SK-N-MC (cell line): ENCODE measurements at regions not wholly inside any gene's neighbourhood (a gene's known extent, or its start where the extent isn't known, plus 50 kb on each side); places are given as distances from the start of the nearest gene placed in this dataset.

Experiments
- DNase-seq: peaks from one replicate; pipeline ENCODE4 v3.0.0-alpha.2; 2011; ENCODE audit warnings: low read depth, low spot score
- H3K27ac ChIP-seq: fragments of 200-600 bp; sonication (generic); 2 replicates; pipeline ENCODE4 v1.5.1; 2016; ENCODE audit warnings: mixed run types
- H3K36me3 ChIP-seq: fragments of 200-600 bp; sonication (generic); 2 replicates; pipeline ENCODE4 v1.6.1; 2017; ENCODE audit warnings: antibody characterized with exemption, low read length, mixed read lengths; ENCODE audit not compliant: insufficient read depth
- H3K4me3 ChIP-seq: fragments of 200-600 bp; sonication (generic); 2 replicates; pipeline ENCODE4 v1.5.1; 2016
- H3K9ac ChIP-seq: fragments of 200-600 bp; sonication (generic); 2 replicates; pipeline ENCODE4 v1.8.0; 2017; ENCODE audit warnings: mixed run types, mixed read lengths; ENCODE audit not compliant: insufficient read length
- H3K9me3 ChIP-seq: fragments of 200-600 bp; sonication (generic); 2 replicates; pipeline ENCODE4 v1.6.1; 2017; ENCODE audit warnings: low read depth, mild to moderate bottlenecking, antibody characterized with exemption, low read length, moderate library complexity, mixed read lengths
- EZH2 ChIP-seq: fragments of 200-600 bp; sonication (generic); IDR thresholded peaks from one replicate; pipeline ENCODE4 v1.6.1; 2017; ENCODE audit warnings: antibody characterized with exemption
- FOXP2 ChIP-seq: optimal IDR thresholded peaks from 2 replicates; pipeline ENCODE3; 2011; ENCODE audit warnings: mild to moderate bottlenecking, moderate library complexity; ENCODE audit not compliant: insufficient read depth; ENCODE audit errors: extremely low read length, control extremely low read depth
- POLR2AphosphoS5 ChIP-seq: IDR thresholded peaks from 2 replicates; pipeline ENCODE4 v1.6.1; 2012; ENCODE audit warnings: mild to moderate bottlenecking, low read depth, low read length, borderline replicate concordance

GRCh38 chr9:29875547-29875946 lies 2302.3 kb upstream of the C9orf72 start:
- H3K27ac ChIP-seq = no peak overlapping the region
- H3K4me3 ChIP-seq = no peak overlapping the region
- TF ChIP-seq FOXP2 (no peak), EZH2 (no peak), POLR2AphosphoS5 (no peak)
- no peaks in the 10 kb centered on the region for H3K36me3 ChIP-seq
- no peaks in the 10 kb centered on the region for H3K9me3 ChIP-seq
- DNase-seq = no peak
- H3K9ac ChIP-seq = no peak overlapping the region

- no peak overlapping the region for H3K4me3 ChIP-seq
- no peak overlapping the region for H3K9ac ChIP-seq
- TF ChIP-seq POLR2AphosphoS5 (no peak), FOXP2 (no peak), EZH2 (no peak)
- no peak overlapping the region for H3K27ac ChIP-seq
- no peak for DNase-seq
- no peaks in the 10 kb centered on the region for H3K9me3 ChIP-seq
- H3K36me3 ChIP-seq = no peaks in the 10 kb centered on the region
Observed at GRCh38 chr9:29882767-29883166, 2309.5 kb upstream of the C9orf72 start.

- Histone ChIP-seq H3K9ac (no peak overlapping the region), H3K9me3 (no peaks in the 10 kb centered on the region), H3K4me3 (no peak overlapping the region), H3K27ac (no peak overlapping the region), H3K36me3 (no peaks in the 10 kb centered on the region)
- TF ChIP-seq FOXP2 (no peak), POLR2AphosphoS5 (no peak), EZH2 (no peak)
- no peak for DNase-seq
Observed at GRCh38 chr9:29906065-29906464, 2332.8 kb upstream of the C9orf72 start.

- H3K36me3 ChIP-seq = no peaks in the 10 kb centered on the region
- H3K9me3 ChIP-seq = no peaks in the 10 kb centered on the region
- TF ChIP-seq POLR2AphosphoS5 (no peak), FOXP2 (no peak), EZH2 (no peak)
- no peak for DNase-seq
- no peak overlapping the region for H3K9ac ChIP-seq
- H3K4me3 ChIP-seq = no peak overlapping the region
- no peak overlapping the region for H3K27ac ChIP-seq
Observed at GRCh38 chr9:29928072-29928471, 2354.8 kb upstream of the C9orf72 start.

GRCh38 chr9:29939559-29939958 lies 2366.3 kb upstream of the C9orf72 start:
- Histone ChIP-seq H3K4me3 (no peak overlapping the region), H3K27ac (no peak overlapping the region), H3K9ac (no peak overlapping the region), H3K36me3 (no peaks in the 10 kb centered on the region), H3K9me3 (no peaks in the 10 kb centered on the region)
- DNase-seq = no peak
- TF ChIP-seq POLR2AphosphoS5 (no peak), EZH2 (no peak), FOXP2 (no peak)

- no peak overlapping the region for H3K9ac ChIP-seq
- no peak for TF ChIP-seq EZH2
- TF ChIP-seq POLR2AphosphoS5 = no peak
- no peak for TF ChIP-seq FOXP2
- no peak overlapping the region for H3K4me3 ChIP-seq
- DNase-seq = no peak
- H3K27ac ChIP-seq = no peak overlapping the region
- no peaks in the 10 kb centered on the region for H3K36me3 ChIP-seq
- no peaks in the 10 kb centered on the region for H3K9me3 ChIP-seq
Observed at GRCh38 chr9:29945012-29945411, 2371.7 kb upstream of the C9orf72 start.

- DNase-seq = no peak
- H3K27ac ChIP-seq = no peak overlapping the region
- no peak for TF ChIP-seq FOXP2
- TF ChIP-seq POLR2AphosphoS5 = no peak
- no peak for TF ChIP-seq EZH2
- H3K4me3 ChIP-seq = no peak overlapping the region
- no peak overlapping the region for H3K9ac ChIP-seq
- H3K36me3 ChIP-seq = no peaks in the 10 kb centered on the region
- H3K9me3 ChIP-seq = no peaks in the 10 kb centered on the region
Observed at GRCh38 chr9:29958469-29958868, 2385.2 kb upstream of the C9orf72 start.

- TF ChIP-seq EZH2 = no peak
- no peak for TF ChIP-seq POLR2AphosphoS5
- no peak for TF ChIP-seq FOXP2
- Histone ChIP-seq H3K27ac (no peak overlapping the region), H3K9ac (no peak overlapping the region), H3K4me3 (no peak overlapping the region), H3K9me3 (no peaks in the 10 kb centered on the region), H3K36me3 (no peaks in the 10 kb centered on the region)
- no peak for DNase-seq
Observed at GRCh38 chr9:29965834-29966233, 2392.6 kb upstream of the C9orf72 start.

- Histone ChIP-seq H3K9me3 (no peaks in the 10 kb centered on the region), H3K9ac (no peak overlapping the region), H3K36me3 (no peaks in the 10 kb centered on the region), H3K4me3 (no peak overlapping the region), H3K27ac (no peak overlapping the region)
- no peak for TF ChIP-seq FOXP2
- TF ChIP-seq EZH2 = no peak
- no peak for TF ChIP-seq POLR2AphosphoS5
- DNase-seq = no peak
Observed at GRCh38 chr9:29966247-29966646, 2393.0 kb upstream of the C9orf72 start.

GRCh38 chr9:29968831-29969230 lies 2395.6 kb upstream of the C9orf72 start:
- no peak overlapping the region for H3K4me3 ChIP-seq
- TF ChIP-seq POLR2AphosphoS5 = no peak
- TF ChIP-seq FOXP2 = no peak
- TF ChIP-seq EZH2 = no peak
- H3K9me3 ChIP-seq = no peaks in the 10 kb centered on the region
- DNase-seq = no peak
- no peak overlapping the region for H3K27ac ChIP-seq
- H3K36me3 ChIP-seq = no peaks in the 10 kb centered on the region
- H3K9ac ChIP-seq = no peak overlapping the region
